ENCODE measurements at regions not wholly inside any gene's neighbourhood (a gene's known extent, or its start where the extent isn't known, plus 50 kb on each side); places are given as distances from the start of the nearest gene placed in this dataset.

DNA sequence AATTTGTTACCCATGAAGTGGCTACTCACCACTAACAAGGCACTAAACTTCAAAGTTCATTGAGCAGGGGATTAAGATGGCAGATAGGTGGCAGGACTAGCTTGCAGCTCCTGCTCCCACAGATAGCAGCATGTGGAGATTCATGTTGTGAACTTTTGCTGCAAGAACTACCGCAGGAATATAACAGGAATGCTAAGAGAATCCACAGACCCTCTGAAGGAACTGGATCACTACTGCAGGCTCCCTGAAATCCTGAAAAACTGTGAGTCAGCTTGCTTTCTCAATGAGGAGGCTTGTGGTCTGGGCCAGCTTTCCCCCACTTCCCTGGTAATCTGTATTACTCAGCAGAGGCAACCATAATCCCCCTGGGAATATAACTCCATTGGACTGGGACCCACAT, 118.5 kb upstream of the VCX2 start:
- no peak for TF ChIP-seq POLR2A (IDR thresholded peaks at IDR 0.05; ENCODE audit: low read length)
- no peak for TF ChIP-seq GATA1 (IDR thresholded peaks at IDR 0.05; ENCODE audit: low read depth, low read length)

Measured in erythroblast (primary cell).